ENCODE measurements at regions not wholly inside any gene's neighbourhood (a gene's known extent, or its start where the extent isn't known, plus 50 kb on each side); places are given as distances from the start of the nearest gene placed in this dataset.

DNA sequence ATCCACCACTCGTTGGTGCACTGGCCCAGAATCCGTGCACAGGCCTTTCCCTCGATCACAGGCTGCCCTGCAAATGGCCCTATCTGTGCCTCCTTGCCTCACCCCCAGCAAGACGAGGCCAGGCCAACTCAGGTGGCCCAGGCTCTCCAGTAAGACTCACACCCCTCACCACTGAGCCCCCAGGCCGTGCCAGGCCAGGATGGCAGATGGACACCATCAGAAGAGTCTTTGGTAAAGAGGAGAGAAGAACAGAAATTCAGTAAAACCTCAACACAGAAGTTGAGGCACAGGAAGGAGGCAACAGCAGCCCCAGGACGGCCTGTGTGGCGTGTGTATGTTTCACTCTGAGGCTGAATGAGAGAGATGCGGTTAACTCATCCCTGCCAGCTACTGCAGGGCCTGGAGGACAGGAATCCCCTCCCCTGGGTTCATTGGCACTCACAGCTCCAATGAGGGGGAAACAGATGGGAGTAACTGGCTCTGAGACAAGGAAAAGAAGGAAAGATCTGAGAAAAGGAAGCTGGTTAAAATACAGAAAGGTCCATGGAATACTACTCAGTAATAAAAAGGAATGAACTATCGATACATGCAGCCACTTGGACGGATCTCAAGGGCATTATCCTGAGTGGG is 54.1 kb upstream of the WNT11 start:
- Histone ChIP-seq H3K9ac (ENCODE audit: low read length) (no peak overlapping the region), H2AFZ (ENCODE audit: low read length) (no peak overlapping the region), H3K27me3 (ENCODE audit: insufficient read depth, low read length) (no peaks in the 10 kb centered on the region), H3K27ac (ENCODE audit: low read depth, low read length, poor library complexity, severe bottlenecking) (no peak overlapping the region), H4K20me1 (ENCODE audit: insufficient read depth, low read length) (no peaks in the 10 kb centered on the region), H3F3A (ENCODE audit: insufficient read depth, low read length) (no peaks in the 10 kb centered on the region), H3K9me3 (ENCODE audit: low read length) (no peaks in the 10 kb centered on the region), H3K36me3 (ENCODE audit: insufficient read depth, low read length) (no peaks in the 10 kb centered on the region), H3K4me1 (ENCODE audit: insufficient read depth, low read length, severe bottlenecking) (no peaks in the 10 kb centered on the region), H3K4me3 (ENCODE audit: low read depth, low read length, poor library complexity, severe bottlenecking) (no peak overlapping the region), H3K79me2 (ENCODE audit: insufficient read depth, low read length) (no peaks in the 10 kb centered on the region), H3K9me2 (ENCODE audit: low read depth, low read length) (no peaks in the 10 kb centered on the region), H3K4me2 (ENCODE audit: low read length) (no peak overlapping the region)
- TF ChIP-seq, protein P1, sequence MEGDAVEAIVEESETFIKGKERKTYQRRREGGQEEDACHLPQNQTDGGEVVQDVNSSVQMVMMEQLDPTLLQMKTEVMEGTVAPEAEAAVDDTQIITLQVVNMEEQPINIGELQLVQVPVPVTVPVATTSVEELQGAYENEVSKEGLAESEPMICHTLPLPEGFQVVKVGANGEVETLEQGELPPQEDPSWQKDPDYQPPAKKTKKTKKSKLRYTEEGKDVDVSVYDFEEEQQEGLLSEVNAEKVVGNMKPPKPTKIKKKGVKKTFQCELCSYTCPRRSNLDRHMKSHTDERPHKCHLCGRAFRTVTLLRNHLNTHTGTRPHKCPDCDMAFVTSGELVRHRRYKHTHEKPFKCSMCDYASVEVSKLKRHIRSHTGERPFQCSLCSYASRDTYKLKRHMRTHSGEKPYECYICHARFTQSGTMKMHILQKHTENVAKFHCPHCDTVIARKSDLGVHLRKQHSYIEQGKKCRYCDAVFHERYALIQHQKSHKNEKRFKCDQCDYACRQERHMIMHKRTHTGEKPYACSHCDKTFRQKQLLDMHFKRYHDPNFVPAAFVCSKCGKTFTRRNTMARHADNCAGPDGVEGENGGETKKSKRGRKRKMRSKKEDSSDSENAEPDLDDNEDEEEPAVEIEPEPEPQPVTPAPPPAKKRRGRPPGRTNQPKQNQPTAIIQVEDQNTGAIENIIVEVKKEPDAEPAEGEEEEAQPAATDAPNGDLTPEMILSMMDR (IDR thresholded peaks at IDR 0.05; ENCODE audit: low read length), result no peak
- TF ChIP-seq EZH2 (IDR thresholded peaks at IDR 0.05; ENCODE audit: borderline replicate concordance, low read length), result no peak

DNA sequence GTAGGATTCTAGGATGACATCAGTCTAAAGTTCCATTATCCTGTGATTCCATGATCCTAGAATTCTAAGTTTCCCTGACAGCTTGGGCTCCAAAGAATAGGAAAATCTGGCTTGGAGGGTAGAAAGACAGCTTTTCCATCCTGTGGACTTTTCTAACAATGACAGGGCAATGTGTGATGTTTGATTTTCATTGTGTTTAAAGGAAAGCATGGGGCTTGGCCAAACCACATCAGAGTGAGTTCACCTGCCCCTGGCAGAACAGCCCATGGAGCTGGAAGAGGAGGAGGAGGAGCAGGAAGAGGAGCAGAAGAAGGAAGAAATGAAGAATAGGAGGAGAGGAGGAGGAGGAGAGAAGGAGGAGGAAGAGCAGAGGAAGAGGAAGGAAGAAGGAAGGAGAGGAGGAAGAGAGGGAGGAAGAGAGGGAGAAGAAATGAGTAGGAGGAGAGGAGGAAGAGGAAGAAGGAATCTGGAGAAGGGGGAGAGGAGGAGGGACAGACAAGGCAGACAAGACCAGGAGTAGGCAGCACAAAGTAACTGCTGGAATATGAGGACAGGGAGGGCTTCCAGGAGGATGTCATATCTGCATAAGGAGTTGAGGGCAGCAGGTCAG is 53.1 kb upstream of the WNT11 start:
- no peak overlapping the region for H3K9ac ChIP-seq (ENCODE audit: low read length)
- H3K27me3 ChIP-seq (ENCODE audit: insufficient read depth, low read length), result no peaks in the 10 kb centered on the region
- H3K9me2 ChIP-seq (ENCODE audit: low read depth, low read length), result no peaks in the 10 kb centered on the region
- TF ChIP-seq, protein P1 (IDR thresholded peaks at IDR 0.05; ENCODE audit: low read length), result no peak
- no peak for TF ChIP-seq EZH2 (IDR thresholded peaks at IDR 0.05; ENCODE audit: borderline replicate concordance, low read length)
- no peaks in the 10 kb centered on the region for H3K4me1 ChIP-seq (ENCODE audit: insufficient read depth, low read length, severe bottlenecking)
- H3K36me3 ChIP-seq (ENCODE audit: insufficient read depth, low read length), result no peaks in the 10 kb centered on the region
- no peaks in the 10 kb centered on the region for H4K20me1 ChIP-seq (ENCODE audit: insufficient read depth, low read length)
- no peak overlapping the region for H3K27ac ChIP-seq (ENCODE audit: low read depth, low read length, poor library complexity, severe bottlenecking)
- no peaks in the 10 kb centered on the region for H3F3A ChIP-seq (ENCODE audit: insufficient read depth, low read length)
- no peaks in the 10 kb centered on the region for H3K79me2 ChIP-seq (ENCODE audit: insufficient read depth, low read length)
- no peak overlapping the region for H3K4me3 ChIP-seq (ENCODE audit: low read depth, low read length, poor library complexity, severe bottlenecking)
- H3K4me2 ChIP-seq (ENCODE audit: low read length), result no peak overlapping the region
- H3K9me3 ChIP-seq (ENCODE audit: low read length), result no peaks in the 10 kb centered on the region
- H2AFZ ChIP-seq (ENCODE audit: low read length), result no peak overlapping the region

DNA sequence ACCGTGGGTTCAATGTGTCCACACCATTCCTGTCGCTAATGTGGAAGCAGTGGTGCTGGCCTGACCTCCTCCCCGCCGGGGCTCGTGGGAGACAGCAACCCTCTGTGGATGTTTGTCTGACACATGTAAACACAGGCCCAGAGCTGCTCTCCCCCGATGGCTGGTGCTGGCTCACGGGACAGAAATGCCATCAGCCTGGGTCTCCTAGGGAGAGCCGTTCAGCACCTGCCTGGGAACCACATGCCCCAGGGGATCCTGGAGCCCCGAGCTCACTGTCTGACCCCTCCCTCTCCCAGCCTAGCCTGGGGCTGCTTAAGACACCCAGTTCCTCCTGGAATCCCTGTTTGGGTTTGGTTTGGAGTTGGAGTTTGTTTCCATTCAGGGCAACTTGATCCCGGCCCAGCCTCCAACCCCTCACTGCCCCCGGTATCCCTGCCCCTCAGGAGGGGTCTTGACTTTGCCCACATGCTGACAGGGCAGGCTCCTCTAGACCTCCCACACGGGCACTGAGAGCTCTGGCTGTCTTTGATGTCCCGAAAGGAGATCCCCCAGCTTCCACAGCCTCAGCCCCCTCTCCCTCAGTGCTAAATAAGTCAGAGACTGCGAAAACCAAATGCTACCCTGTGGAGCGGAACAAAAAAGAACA is 50.9 kb upstream of the WNT11 start:
- Histone ChIP-seq H3K4me2 (ENCODE audit: low read length) (no peak overlapping the region), H2AFZ (ENCODE audit: low read length) (no peak overlapping the region), H3K4me3 (ENCODE audit: low read depth, low read length, poor library complexity, severe bottlenecking) (no peak overlapping the region), H3K79me2 (ENCODE audit: insufficient read depth, low read length) (no peaks in the 10 kb centered on the region), H3K27ac (ENCODE audit: low read depth, low read length, poor library complexity, severe bottlenecking) (no peak overlapping the region), H3K9me3 (ENCODE audit: low read length) (no peaks in the 10 kb centered on the region), H4K20me1 (ENCODE audit: insufficient read depth, low read length) (no peaks in the 10 kb centered on the region), H3K9ac (ENCODE audit: low read length) (no peak overlapping the region), H3K9me2 (ENCODE audit: low read depth, low read length) (no peaks in the 10 kb centered on the region), H3F3A (ENCODE audit: insufficient read depth, low read length) (no peaks in the 10 kb centered on the region), H3K27me3 (ENCODE audit: insufficient read depth, low read length) (no peaks in the 10 kb centered on the region), H3K4me1 (ENCODE audit: insufficient read depth, low read length, severe bottlenecking) (no peaks in the 10 kb centered on the region), H3K36me3 (ENCODE audit: insufficient read depth, low read length) (no peaks in the 10 kb centered on the region)
- no peak for TF ChIP-seq EZH2 (IDR thresholded peaks at IDR 0.05; ENCODE audit: borderline replicate concordance, low read length)
- TF ChIP-seq, protein P1 (IDR thresholded peaks at IDR 0.05; ENCODE audit: low read length), result no peak

Measured in OCI-LY1 (cell line).